ENCODE measurements at regions not wholly inside any gene's neighbourhood (a gene's known extent, or its start where the extent isn't known, plus 50 kb on each side); places are given as distances from the start of the nearest gene placed in this dataset.

- H3K4me3 ChIP-seq (ENCODE audit: control insufficient read depth, low read depth, low read length), result no peak overlapping the region
- TF ChIP-seq CTCF (conservative IDR thresholded peaks at IDR 0.05; ENCODE audit: control insufficient read depth, insufficient read depth, low read depth, low read length), result no peak
These were observed 743.4 kb downstream of the RPS29 start for GRCh38 chr14:48842785-48843184.

DNA sequence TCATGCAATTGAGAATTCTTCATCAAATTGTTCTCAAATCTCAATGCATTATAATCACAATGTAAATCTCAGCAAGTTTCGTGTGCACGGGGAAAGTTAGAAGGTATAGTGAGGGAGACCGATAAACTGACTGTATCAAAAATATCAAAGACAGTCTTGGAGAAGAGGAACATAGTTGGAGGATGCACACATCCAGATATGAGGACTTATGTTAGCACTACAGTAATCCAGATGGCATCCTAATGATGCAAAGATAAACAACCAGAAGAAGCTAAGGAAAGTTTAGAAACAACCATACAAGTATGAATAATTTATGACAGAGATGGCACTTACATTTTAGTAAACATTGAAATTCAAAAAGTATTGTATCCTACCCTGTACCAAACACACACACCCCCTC is 760.1 kb downstream of the RPS29 start:
- no peak for DNase-seq (ENCODE audit: low read depth)
- H3K4me3 ChIP-seq (ENCODE audit: control insufficient read depth, low read depth, low read length), result no peak overlapping the region
- no peak for TF ChIP-seq CTCF (conservative IDR thresholded peaks at IDR 0.05; ENCODE audit: control insufficient read depth, insufficient read depth, low read depth, low read length)

More at GRCh38 chr14:48842785-48843184, 743.4 kb downstream of the RPS29 start:
- no peak for DNase-seq (ENCODE audit: low read depth)

GRCh38 chr14:48814562-48814961 is 771.6 kb downstream of the RPS29 start:
- no peak overlapping the region for H3K4me3 ChIP-seq (ENCODE audit: control insufficient read depth, low read depth, low read length)
- DNase-seq (ENCODE audit: low read depth), result no peak
- no peak for TF ChIP-seq CTCF (conservative IDR thresholded peaks at IDR 0.05; ENCODE audit: control insufficient read depth, insufficient read depth, low read depth, low read length)

DNA sequence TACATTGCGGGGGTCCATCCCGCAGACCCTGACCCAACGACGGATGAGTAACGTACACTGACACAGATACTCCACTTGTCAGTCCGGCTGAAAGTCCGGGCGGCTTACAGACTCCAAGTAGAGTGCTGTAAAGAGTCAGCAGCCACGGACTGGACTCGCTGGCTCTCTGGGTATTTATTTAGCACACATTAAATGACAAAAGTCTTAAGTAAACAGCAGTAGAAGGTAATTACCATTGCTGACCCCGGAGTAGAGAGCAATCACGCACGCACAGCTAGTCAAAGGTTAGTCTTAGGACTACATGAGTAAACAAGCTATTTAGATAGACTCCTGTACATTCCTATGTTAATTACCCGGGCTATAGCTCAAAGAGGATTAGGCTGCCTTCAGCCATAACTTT is 780.9 kb downstream of the RPS29 start:
- DNase-seq (ENCODE audit: low read depth), result no peak
- no peak overlapping the region for H3K4me3 ChIP-seq (ENCODE audit: control insufficient read depth, low read depth, low read length)
- TF ChIP-seq CTCF (conservative IDR thresholded peaks at IDR 0.05; ENCODE audit: control insufficient read depth, insufficient read depth, low read depth, low read length), result no peak

DNA sequence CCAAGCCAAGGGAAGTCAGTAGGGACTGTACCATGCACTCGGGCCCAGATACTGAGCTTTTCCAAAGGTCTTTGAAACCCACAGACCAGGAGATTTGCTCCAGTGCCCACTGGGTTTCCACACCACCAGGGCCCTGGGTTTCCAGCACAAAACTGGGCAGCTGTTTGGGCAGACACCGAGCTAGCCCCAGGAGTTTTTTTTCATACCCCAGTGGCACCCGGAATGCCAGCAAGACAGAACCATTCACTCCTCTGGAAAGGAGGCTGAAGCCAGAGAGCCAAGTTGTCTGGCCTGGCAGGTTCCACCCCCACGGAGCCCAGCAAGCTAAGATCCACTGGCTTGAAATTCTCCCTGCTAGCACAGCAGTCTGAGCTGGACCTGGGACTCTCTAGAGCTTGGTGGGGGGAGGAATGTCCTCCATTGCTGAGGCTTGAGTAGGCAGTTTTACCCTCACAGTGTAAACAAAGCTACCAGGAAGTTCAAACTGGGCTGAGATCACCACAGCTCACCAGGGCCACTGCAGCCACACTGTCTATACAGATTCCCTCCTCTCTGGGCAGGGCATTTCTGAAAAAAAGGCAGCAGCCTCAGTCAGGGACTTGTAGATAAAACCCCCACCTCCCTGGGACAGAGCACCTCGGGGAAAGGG is 793.7 kb downstream of the RPS29 start:
- DNase-seq (ENCODE audit: low read depth), result no peak
- no peak for TF ChIP-seq CTCF (conservative IDR thresholded peaks at IDR 0.05; ENCODE audit: control insufficient read depth, insufficient read depth, low read depth, low read length)

DNA sequence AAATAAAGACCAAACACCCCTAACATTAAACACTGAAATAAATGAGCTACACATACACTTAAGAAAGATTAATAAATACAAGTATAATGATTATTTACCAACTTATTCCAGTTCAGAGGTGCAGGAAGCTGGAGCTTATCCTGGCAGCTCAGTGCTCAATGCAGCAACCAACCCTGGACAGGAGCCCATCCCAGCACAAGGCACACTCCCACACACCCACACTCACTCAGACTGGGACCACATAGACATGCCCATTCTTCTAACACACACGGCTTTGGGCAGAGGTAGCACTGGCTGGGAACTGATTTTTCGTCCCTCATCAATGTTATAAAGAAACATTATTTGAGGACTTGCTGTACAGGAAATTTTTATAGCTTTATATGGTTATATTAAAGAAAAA is 797.4 kb downstream of the RPS29 start:
- TF ChIP-seq CTCF (conservative IDR thresholded peaks at IDR 0.05; ENCODE audit: control insufficient read depth, insufficient read depth, low read depth, low read length), result no peak
- no peak for DNase-seq (ENCODE audit: low read depth)

More for the DNA sequence above, 793.7 kb downstream of the RPS29 start:
- no peak overlapping the region for H3K4me3 ChIP-seq (ENCODE audit: control insufficient read depth, low read depth, low read length)

DNA sequence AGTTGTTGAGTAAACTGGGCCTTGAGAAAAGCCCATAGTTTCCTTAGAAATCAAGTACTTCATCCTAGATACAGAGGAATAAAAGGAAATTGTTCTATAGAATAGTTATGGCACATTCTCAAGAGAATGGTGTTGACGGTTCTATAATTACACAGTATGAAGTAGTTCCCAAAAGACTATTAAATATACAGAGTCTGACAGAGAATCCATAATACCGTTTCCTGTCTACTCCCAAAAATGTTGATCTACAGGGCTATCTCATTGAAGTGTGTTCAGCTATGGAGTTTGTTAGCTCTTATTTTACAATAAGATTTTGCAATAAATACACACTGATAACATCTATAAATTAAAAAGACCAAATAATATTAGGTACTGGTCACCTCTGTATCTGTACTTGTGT is 799.7 kb downstream of the RPS29 start:
- TF ChIP-seq CTCF (conservative IDR thresholded peaks at IDR 0.05; ENCODE audit: control insufficient read depth, insufficient read depth, low read depth, low read length), result no peak
- DNase-seq (ENCODE audit: low read depth), result no peak
- no peak overlapping the region for H3K4me3 ChIP-seq (ENCODE audit: control insufficient read depth, low read depth, low read length)

More for the DNA sequence above, 797.4 kb downstream of the RPS29 start:
- H3K4me3 ChIP-seq (ENCODE audit: control insufficient read depth, low read depth, low read length), result no peak overlapping the region
